Pancreas (tissue), 10 donors: ENCODE measurements at regions not wholly inside any gene's neighbourhood (a gene's known extent, or its start where the extent isn't known, plus 50 kb on each side); places are given as distances from the start of the nearest gene placed in this dataset.

Source experiments
- ATAC-seq, 4 donors: fragments of 200-7000 bp; cut with Tn5 transposase; one replicate each; pipeline versions ENCODE4 v1.8.0 to v1.9.1; 2020; ENCODE audit warnings: mild to moderate bottlenecking in 4 of 4, moderate library complexity in 4 of 4
- DNase-seq, 6 donors: peaks; one replicate each; pipeline ENCODE4 v3.0.0-alpha.2; 2020
- FAIRE-seq: peaks from 2 replicates; lab custom pipeline; 2012; peaks lifted over from hg19 to GRCh38; lab: Jason Lieb, UNC
- H3K27ac ChIP-seq, 4 donors: fragments of 200-600 bp; sonication (generic); 1 replicate in 3 of 4; 2 replicates in 1 of 4; pipeline versions ENCODE4 v1.5.0 to v1.8.0; 2020
- H3K27me3 ChIP-seq, 4 donors: fragments of 200-600 bp; one replicate each; pipeline ENCODE4 v1.8.0; 2021
- H3K36me3 ChIP-seq, 3 donors: fragments of 200-600 bp; sonication (generic) in 1 of 3; one replicate each; pipeline versions ENCODE4 v1.5.0 to v1.8.0; 2020 to 2021
- H3K4me1 ChIP-seq, 3 donors: fragments of 200-600 bp; one replicate each; pipeline ENCODE4 v1.8.0; 2021
- H3K4me3 ChIP-seq, 4 donors: fragments of 200-600 bp; sonication (generic) in 2 of 4; one replicate each; pipeline versions ENCODE4 v1.5.0 to v1.8.0; 2020 to 2021
- H3K9me3 ChIP-seq, 4 donors: fragments of 200-600 bp; one replicate each; pipeline ENCODE4 v1.8.0; 2021
- CTCF ChIP-seq, 4 donors: fragments of 200-600 bp; sonication (generic) in 3 of 4; IDR thresholded peaks; one replicate each; pipeline versions ENCODE4 v1.5.0 to v1.8.0; 2021; ENCODE audit warnings: antibody characterized with exemption in 4 of 4
- WGBS, 2 donors: extraction: QIAGEN DNeasy Blood & Tissue Kit; methylation state at CpG; one replicate each; pipeline ENCODE4 v1.1.7; 2013; 5-methylcytosine and 5-hydroxymethylcytosine counted together
- intact Hi-C, 3 donors: fragments of 100-400 bp; cut with DNase I; formaldehyde crosslinking; loops; one replicate each; pipeline versions ENCODE4 v1.11.1 to v1.14.2; 2022
- donor health status: healthy with polysubstance abuse.
- donor health status: DM: no; HTN: no; CAD: no; lungs with moderate emphysema.
- donor health status: DM: no; HTN: no; CAD: no.
- donor health status: control.
- donor health status: control.
- donor health status: Bipolar disorder and iron deficiency.
- donor health status: DM: yes; HTN: yes; CAD: no.
- donor health status: DM: no; HTN: no; CAD: no.
- donor health status: DM: no; HTN: no; CAD: no.
- donor health status: DM: yes; HTN: yes; CAD: no.

DNA sequence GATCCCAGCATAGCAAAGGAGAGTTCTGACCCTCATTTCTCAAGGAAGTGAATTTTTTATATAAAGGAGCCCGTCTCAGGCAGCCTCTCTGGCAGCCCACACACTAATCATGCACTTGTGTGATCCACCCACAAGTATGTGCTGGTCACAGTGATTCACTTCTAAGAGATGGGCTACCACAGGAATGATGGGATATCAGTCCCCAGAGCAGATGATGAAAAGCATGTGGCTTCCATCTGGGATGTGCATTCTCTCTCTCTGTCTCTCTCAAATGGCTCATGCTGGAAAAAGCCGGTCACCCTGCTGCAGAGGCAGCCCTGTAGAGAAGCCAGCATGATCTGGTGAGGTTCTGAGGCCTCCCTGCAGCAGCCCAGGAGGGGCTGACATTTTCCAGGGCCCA is 74.2 kb upstream of the ADCY2 start:
- no peaks in the 10 kb centered on the region for H3K27me3 ChIP-seq
- H3K36me3 ChIP-seq: no peaks in the 10 kb centered on the region
- ATAC-seq: peak in 3 of 4 donors; percentile 51 to 79 (median 68)
- H3K4me1 ChIP-seq: no peaks in the 10 kb centered on the region
- 52 to 64% methylated on average over 2 of the region's 2 CpGs for WGBS, 2 donors
- intact Hi-C loops: no loop called here
- DNase-seq: peak in 1 of 6 donors; percentile 22
- H3K4me3 ChIP-seq: no peak overlapping the region
- H3K9me3 ChIP-seq: no peaks in the 10 kb centered on the region
- TF ChIP-seq CTCF (IDR thresholded peaks at IDR 0.05): no peak
- FAIRE-seq: no peak
- H3K27ac ChIP-seq: no peak overlapping the region

- Histone ChIP-seq H3K4me3 (no peak overlapping the region), H3K27ac (no peak overlapping the region), H3K4me1 (no peaks in the 10 kb centered on the region), H3K27me3 (no peaks in the 10 kb centered on the region), H3K36me3 (no peaks in the 10 kb centered on the region), H3K9me3 (no peaks in the 10 kb centered on the region)
- intact Hi-C loops: no loop called here
- TF ChIP-seq CTCF (IDR thresholded peaks at IDR 0.05): no peak
- FAIRE-seq: no peak
- no peak for ATAC-seq
- DNase-seq: no peak
- WGBS, 2 donors: 66 to 81% methylated on average over 4 of the region's 4 CpGs
Measured at GRCh38 chr5:7324919-7325318, 71.0 kb upstream of the ADCY2 start.

GRCh38 chr5:7325975-7326913 is 69.7 kb upstream of the ADCY2 start:
- intact Hi-C loops: no loop called here
- Histone ChIP-seq H3K27me3 (no peaks in the 10 kb centered on the region), H3K27ac (no peak overlapping the region), H3K4me1 (no peaks in the 10 kb centered on the region), H3K36me3 (no peaks in the 10 kb centered on the region), H3K9me3 (no peaks in the 10 kb centered on the region), H3K4me3 (no peak overlapping the region)
- DNase-seq: no peak
- no peak for FAIRE-seq
- no peak for TF ChIP-seq CTCF (IDR thresholded peaks at IDR 0.05)
- 69 to 85% methylated on average over 8 of the region's 8 CpGs for WGBS, 2 donors
- peak in 2 of 4 donors; percentile 47 to 63 for ATAC-seq

GRCh38 chr5:7329141-7329540 is 66.8 kb upstream of the ADCY2 start:
- 29 to 39% methylated on average over 4 of the region's 4 CpGs for WGBS, 2 donors
- no peak overlapping the region for H3K4me3 ChIP-seq
- no peaks in the 10 kb centered on the region for H3K36me3 ChIP-seq
- H3K27me3 ChIP-seq: no peaks in the 10 kb centered on the region
- TF ChIP-seq CTCF (IDR thresholded peaks at IDR 0.05): no peak
- H3K27ac ChIP-seq: no peak overlapping the region
- H3K9me3 ChIP-seq: no peaks in the 10 kb centered on the region
- DNase-seq: no peak
- no peak for FAIRE-seq
- intact Hi-C loops: no loop called here
- no peak for ATAC-seq
- H3K4me1 ChIP-seq: no peaks in the 10 kb centered on the region

- 18 to 29% methylated on average over 3 of the region's 3 CpGs for WGBS, 2 donors
- no peak for FAIRE-seq
- TF ChIP-seq CTCF (IDR thresholded peaks at IDR 0.05): no peak
Measured at GRCh38 chr5:7329712-7330111, 66.2 kb upstream of the ADCY2 start.

More at GRCh38 chr5:7329712-7330111, 66.2 kb upstream of the ADCY2 start:
- ATAC-seq (peak in 1 of 4 donors; percentile 18), DNase-seq (no peak)
- H3K27ac ChIP-seq: no peak overlapping the region
- no peaks in the 10 kb centered on the region for H3K36me3 ChIP-seq
- H3K27me3 ChIP-seq: no peaks in the 10 kb centered on the region
- H3K4me3 ChIP-seq: no peak overlapping the region
- no peaks in the 10 kb centered on the region for H3K9me3 ChIP-seq
- H3K4me1 ChIP-seq: no peaks in the 10 kb centered on the region
- intact Hi-C loops: no loop called here
